HG03457 (cell line): ENCODE measurements at regions not wholly inside any gene's neighbourhood (a gene's known extent, or its start where the extent isn't known, plus 50 kb on each side); places are given as distances from the start of the nearest gene placed in this dataset.

Experiments
- ATAC-seq: cut with Tn5 transposase; IDR thresholded peaks from one replicate; pipeline ENCODE4 v1.9.1; 2021; ENCODE audit warnings: moderate number of reproducible peaks; ENCODE audit not compliant: unreplicated experiment

- peak; percentile 99 for ATAC-seq
Observed at GRCh38 chr16:80144191-80144590, 396.6 kb upstream of the DYNLRB2 start.

GRCh38 chr16:80142940-80143339 lies 397.9 kb upstream of the DYNLRB2 start:
- no peak for ATAC-seq

- ATAC-seq = no peak
Observed at GRCh38 chr16:80142281-80142680, 398.5 kb upstream of the DYNLRB2 start.

GRCh38 chr16:80129791-80130190 lies 411.0 kb upstream of the DYNLRB2 start:
- ATAC-seq = no peak

- ATAC-seq = no peak
Observed at GRCh38 chr16:80125677-80126076, 415.1 kb upstream of the DYNLRB2 start.

GRCh38 chr16:80123189-80123588 lies 417.6 kb upstream of the DYNLRB2 start:
- no peak for ATAC-seq

- ATAC-seq = no peak
Observed at GRCh38 chr16:80122115-80122514, 418.7 kb upstream of the DYNLRB2 start.

- ATAC-seq = no peak
Observed at GRCh38 chr16:80121522-80121909, 419.3 kb upstream of the DYNLRB2 start.

GRCh38 chr16:80120899-80121521 lies 419.8 kb upstream of the DYNLRB2 start:
- no peak for ATAC-seq

- no peak for ATAC-seq
Observed at GRCh38 chr16:80117556-80118130, 423.1 kb upstream of the DYNLRB2 start.

GRCh38 chr16:80116711-80117110 lies 424.1 kb upstream of the DYNLRB2 start:
- ATAC-seq = no peak

- ATAC-seq = no peak
Observed at GRCh38 chr16:80114699-80115098, 426.1 kb upstream of the DYNLRB2 start.

GRCh38 chr16:80113873-80114574 lies 426.8 kb upstream of the DYNLRB2 start:
- no peak for ATAC-seq

GRCh38 chr16:80109581-80109980 lies 431.2 kb upstream of the DYNLRB2 start:
- no peak for ATAC-seq

GRCh38 chr16:80107900-80108299 lies 432.9 kb upstream of the DYNLRB2 start:
- no peak for ATAC-seq

GRCh38 chr16:80105751-80106150 lies 435.0 kb upstream of the DYNLRB2 start:
- no peak for ATAC-seq

- ATAC-seq = no peak
Observed at GRCh38 chr16:80105160-80105559, 435.6 kb upstream of the DYNLRB2 start.

GRCh38 chr16:80104401-80104800 lies 436.4 kb upstream of the DYNLRB2 start:
- no peak for ATAC-seq

- no peak for ATAC-seq
Observed at GRCh38 chr16:80103463-80103862, 437.3 kb upstream of the DYNLRB2 start.

- ATAC-seq = no peak
Observed at GRCh38 chr16:80100846-80101451, 439.8 kb upstream of the DYNLRB2 start.

- no peak for ATAC-seq
Observed at GRCh38 chr16:80100186-80100585, 440.6 kb upstream of the DYNLRB2 start.

GRCh38 chr16:80097098-80097497 lies 443.7 kb upstream of the DYNLRB2 start:
- ATAC-seq = no peak
